Loucy (cell line): ENCODE measurements at regions not wholly inside any gene's neighbourhood (a gene's known extent, or its start where the extent isn't known, plus 50 kb on each side); places are given as distances from the start of the nearest gene placed in this dataset.

Experiments used
- EZH2phosphoT487 ChIP-seq: fragments of 200-600 bp; IDR thresholded peaks from 2 replicates; pipeline ENCODE4 v1.6.1; 2018; ENCODE audit warnings: antibody characterized with exemption, mild to moderate bottlenecking, moderate library complexity, borderline replicate concordance
- TF ChIP-seq, protein P1 (sequence below): fragments of 200-600 bp; sonication (generic); conservative IDR thresholded peaks from 2 replicates; pipeline ENCODE4 v1.5.1; 2014; ENCODE audit warnings: mild to moderate bottlenecking, antibody characterized with exemption, low read length

DNA sequence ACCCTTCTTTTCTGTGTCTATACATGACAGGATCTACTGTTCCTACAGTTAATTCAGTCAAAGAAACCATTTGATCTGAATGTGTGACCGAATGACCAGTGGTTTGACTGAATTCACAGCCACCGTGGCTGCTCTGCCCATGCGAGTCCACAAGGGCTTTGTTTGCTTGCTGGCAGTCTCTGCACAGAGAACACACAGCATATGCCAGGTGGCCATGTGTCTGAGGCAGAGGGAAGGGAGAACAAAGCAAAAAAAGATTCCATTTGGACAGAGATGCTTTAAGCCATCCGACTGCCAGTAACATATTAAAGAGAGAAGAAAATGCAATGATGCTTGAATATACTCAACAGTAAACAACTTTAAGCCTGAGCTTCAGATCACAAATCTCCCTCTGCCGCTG lies 737.8 kb upstream of the CXADR start:
- TF ChIP-seq, protein P1, sequence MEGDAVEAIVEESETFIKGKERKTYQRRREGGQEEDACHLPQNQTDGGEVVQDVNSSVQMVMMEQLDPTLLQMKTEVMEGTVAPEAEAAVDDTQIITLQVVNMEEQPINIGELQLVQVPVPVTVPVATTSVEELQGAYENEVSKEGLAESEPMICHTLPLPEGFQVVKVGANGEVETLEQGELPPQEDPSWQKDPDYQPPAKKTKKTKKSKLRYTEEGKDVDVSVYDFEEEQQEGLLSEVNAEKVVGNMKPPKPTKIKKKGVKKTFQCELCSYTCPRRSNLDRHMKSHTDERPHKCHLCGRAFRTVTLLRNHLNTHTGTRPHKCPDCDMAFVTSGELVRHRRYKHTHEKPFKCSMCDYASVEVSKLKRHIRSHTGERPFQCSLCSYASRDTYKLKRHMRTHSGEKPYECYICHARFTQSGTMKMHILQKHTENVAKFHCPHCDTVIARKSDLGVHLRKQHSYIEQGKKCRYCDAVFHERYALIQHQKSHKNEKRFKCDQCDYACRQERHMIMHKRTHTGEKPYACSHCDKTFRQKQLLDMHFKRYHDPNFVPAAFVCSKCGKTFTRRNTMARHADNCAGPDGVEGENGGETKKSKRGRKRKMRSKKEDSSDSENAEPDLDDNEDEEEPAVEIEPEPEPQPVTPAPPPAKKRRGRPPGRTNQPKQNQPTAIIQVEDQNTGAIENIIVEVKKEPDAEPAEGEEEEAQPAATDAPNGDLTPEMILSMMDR: no peak
- no peak for TF ChIP-seq EZH2phosphoT487
